ENCODE measurements at regions not wholly inside any gene's neighbourhood (a gene's known extent, or its start where the extent isn't known, plus 50 kb on each side); places are given as distances from the start of the nearest gene placed in this dataset.

GRCh38 chr1:96331596-96331995 is 390.0 kb upstream of the PTBP2 start:
- H3K4me3 ChIP-seq (ENCODE audit: low read length) = no peak overlapping the region
- no peak for TF ChIP-seq CTCF (conservative IDR thresholded peaks at IDR 0.05; ENCODE audit: low read depth, low read length)

DNA sequence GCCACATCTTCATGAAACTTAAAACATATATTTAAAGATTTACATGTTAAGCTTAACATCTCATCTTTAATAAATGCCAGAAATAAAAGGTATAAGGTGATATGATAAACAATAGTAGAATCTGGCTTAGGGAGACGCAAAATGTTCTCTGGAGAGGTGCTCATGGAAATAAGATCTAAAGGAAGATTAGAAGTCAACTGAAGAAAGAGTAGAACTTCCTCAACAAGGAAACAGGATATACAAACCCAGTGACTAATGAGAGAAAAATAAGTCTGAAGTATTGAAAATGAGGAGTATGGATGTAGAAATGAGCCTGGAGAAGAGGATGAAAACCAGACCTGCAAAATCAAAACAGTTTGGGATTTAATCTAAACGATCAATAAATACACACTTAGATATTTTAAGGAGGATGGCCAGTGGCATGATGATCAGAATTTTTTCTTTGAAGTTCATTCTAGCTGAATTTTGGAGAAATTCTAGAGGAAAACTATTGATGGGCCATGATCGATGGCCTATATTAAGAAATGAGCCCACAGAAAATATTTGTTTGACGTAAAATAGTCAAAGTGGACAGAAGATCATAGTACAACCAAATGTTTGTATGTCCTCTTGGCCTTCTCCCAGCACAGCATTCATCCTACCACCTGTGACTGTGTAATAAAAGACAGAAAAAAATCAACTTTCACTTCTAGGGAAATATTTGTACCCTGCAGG is 387.9 kb upstream of the PTBP2 start:
- DNase-seq (ENCODE audit: low read depth) = no peak
- H3K4me3 ChIP-seq (ENCODE audit: low read length) = no peak overlapping the region
- no peak for TF ChIP-seq CTCF (conservative IDR thresholded peaks at IDR 0.05; ENCODE audit: low read depth, low read length)

More at GRCh38 chr1:96331596-96331995, 390.0 kb upstream of the PTBP2 start:
- DNase-seq (ENCODE audit: low read depth) = no peak

DNA sequence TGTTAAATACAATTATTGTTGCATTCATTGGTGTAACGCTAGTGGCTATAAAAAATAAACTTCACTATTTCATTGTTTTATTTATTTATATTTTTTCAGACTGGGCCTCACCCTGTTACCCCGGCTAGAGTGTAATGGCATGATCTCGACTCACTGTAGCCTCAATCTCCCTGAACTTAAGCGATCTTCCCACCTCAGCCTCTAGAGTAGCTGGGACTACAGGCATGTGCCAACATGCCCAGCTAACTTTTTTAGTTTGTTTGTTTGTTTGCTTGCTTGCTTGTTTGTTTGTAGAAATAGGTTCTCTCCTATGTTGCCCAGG is 387.4 kb upstream of the PTBP2 start:
- no peak for TF ChIP-seq CTCF (conservative IDR thresholded peaks at IDR 0.05; ENCODE audit: low read depth, low read length)
- DNase-seq (ENCODE audit: low read depth) = no peak
- H3K4me3 ChIP-seq (ENCODE audit: low read length) = no peak overlapping the region

DNA sequence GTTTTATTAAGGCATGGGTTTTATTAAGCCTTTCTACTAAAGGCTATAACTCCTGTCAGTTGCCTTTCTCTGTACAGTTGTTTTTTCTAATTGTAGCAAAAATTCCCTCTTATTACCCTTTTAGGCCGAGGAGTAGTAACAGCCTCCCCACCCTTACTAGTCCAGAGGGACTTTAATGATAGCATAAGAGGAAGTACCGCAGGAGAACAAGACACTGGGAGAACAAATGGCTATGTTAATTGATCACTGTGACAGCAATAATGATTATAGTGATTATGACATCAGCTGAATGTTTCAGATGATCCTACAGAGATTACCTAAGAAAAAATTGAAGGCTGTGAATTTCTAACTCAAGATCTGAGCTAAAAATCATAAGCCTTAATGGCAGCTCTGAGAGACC is 383.0 kb upstream of the PTBP2 start:
- no peak overlapping the region for H3K4me3 ChIP-seq (ENCODE audit: low read length)
- DNase-seq (ENCODE audit: low read depth) = no peak
- no peak for TF ChIP-seq CTCF (conservative IDR thresholded peaks at IDR 0.05; ENCODE audit: low read depth, low read length)

- H3K4me3 ChIP-seq (ENCODE audit: low read length) = no peak overlapping the region
- no peak for DNase-seq (ENCODE audit: low read depth)
- no peak for TF ChIP-seq CTCF (conservative IDR thresholded peaks at IDR 0.05; ENCODE audit: low read depth, low read length)
Observed at GRCh38 chr1:96340686-96341085, 380.9 kb upstream of the PTBP2 start.

DNA sequence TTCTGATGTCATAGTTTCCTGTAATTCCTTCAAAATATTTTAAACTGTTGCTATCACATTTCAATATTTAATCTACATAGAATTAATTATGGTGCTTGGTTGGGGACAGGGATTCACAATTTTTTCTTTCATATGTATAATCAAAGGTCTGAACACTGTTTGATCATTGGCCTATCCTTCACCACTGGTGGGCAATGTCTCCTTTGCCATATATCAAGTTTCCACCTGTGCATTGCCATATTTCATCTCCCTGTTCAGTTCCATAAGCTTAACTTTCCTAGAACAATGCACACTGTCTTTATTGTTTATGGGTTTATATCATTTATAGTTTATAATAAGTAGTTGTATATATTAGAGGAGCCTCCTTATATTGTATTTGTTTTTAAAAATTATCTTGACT is 374.9 kb upstream of the PTBP2 start:
- no peak for TF ChIP-seq CTCF (conservative IDR thresholded peaks at IDR 0.05; ENCODE audit: low read depth, low read length)

DNA sequence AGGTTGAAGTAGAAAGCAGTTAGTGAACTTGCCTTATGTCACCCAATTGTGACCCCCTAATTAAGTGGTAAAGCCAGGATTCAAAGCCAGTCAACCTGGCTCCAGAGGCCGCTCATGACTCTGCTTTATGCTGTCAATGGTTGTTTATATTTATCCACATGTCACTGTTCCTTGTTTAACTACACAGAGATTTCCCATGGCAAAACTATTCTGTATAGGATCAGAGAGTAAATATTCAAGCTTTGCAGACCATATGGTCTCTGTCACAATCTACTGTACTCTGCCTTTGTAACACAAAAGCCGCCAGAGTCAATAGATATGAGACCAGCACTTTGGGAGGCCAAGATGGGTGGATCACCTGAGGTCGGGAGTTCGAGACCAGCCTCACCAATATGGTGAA is 371.7 kb upstream of the PTBP2 start:
- no peak overlapping the region for H3K4me3 ChIP-seq (ENCODE audit: low read length)
- DNase-seq (ENCODE audit: low read depth) = no peak
- TF ChIP-seq CTCF (conservative IDR thresholded peaks at IDR 0.05; ENCODE audit: low read depth, low read length) = no peak

More for the DNA sequence above, 374.9 kb upstream of the PTBP2 start:
- DNase-seq (ENCODE audit: low read depth) = no peak
- no peak overlapping the region for H3K4me3 ChIP-seq (ENCODE audit: low read length)
